ENCODE measurements at regions not wholly inside any gene's neighbourhood (a gene's known extent, or its start where the extent isn't known, plus 50 kb on each side); places are given as distances from the start of the nearest gene placed in this dataset.

- Histone ChIP-seq H3K4me1 (ENCODE audit: control insufficient read depth in 2 of 2, insufficient read depth in 2 of 2, low read length in 2 of 2) (no peaks in the 10 kb centered on the region), H3K36me3 (ENCODE audit: control insufficient read depth in 2 of 3, insufficient read depth in 3 of 3, low read length in 3 of 3) (no peaks in the 10 kb centered on the region), H3K27me3 (ENCODE audit: control insufficient read depth in 2 of 2, insufficient read depth in 2 of 2, low read length in 2 of 2) (no peaks in the 10 kb centered on the region), H3K4me3 (ENCODE audit: low read length) (no peak overlapping the region), H3K27ac (ENCODE audit: low read depth, low read length) (no peak overlapping the region), H3K9me3 (ENCODE audit: control insufficient read depth in 2 of 3, low read length in 3 of 3) (no peaks in the 10 kb centered on the region)
- H3K27me3 Mint-ChIP-seq, result peaks cover 0 to 8% (median 5%) of the 10 kb centered on the region in 5 donors
- no peak for DNase-seq
- H3K27ac Mint-ChIP-seq, result no peak overlapping the region
- H3K9me3 Mint-ChIP-seq, result peaks cover 0 to 9% (median 3%) of the 10 kb centered on the region in 11 donors
- no peaks in the 10 kb centered on the region for H3K4me1 Mint-ChIP-seq
- POLR2A ChIA-PET, result no interaction called here
- H3K36me3 Mint-ChIP-seq, result peaks cover 0 to under 1% (median 0%) of the 10 kb centered on the region in 5 donors
- H3K4me3 Mint-ChIP-seq, result no peak overlapping the region
- CTCF ChIA-PET, result no interaction called here
- ATAC-seq, result no peak
- intact Hi-C loops (cut with micrococcal nuclease), result no loop called here
Measured at GRCh38 chr10:128777342-128777741, 651.1 kb upstream of the MKI67 start.

DNA sequence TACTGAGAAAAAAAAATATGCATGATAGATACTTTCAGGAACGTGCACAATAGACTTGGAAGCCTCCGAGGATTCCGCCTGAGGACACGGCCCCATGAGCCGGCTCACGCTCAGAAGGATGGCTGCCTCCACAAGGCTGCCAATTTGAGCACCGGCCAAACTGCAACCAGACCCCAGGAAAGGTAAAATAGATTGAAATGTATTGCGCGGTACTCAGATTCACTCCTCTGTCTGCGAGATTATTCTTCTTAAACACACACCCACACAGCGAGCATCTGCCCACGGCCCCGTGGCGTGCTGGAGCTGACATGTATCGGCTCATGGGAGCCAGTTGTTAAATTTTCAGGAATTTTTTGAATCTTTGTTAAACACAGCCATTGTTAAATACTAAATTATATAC, 653.2 kb upstream of the MKI67 start:
- Histone ChIP-seq H3K9me3 (ENCODE audit: control insufficient read depth in 2 of 3, low read length in 3 of 3) (no peaks in the 10 kb centered on the region), H3K4me1 (ENCODE audit: control insufficient read depth in 2 of 2, insufficient read depth in 2 of 2, low read length in 2 of 2) (no peaks in the 10 kb centered on the region), H3K27me3 (ENCODE audit: control insufficient read depth in 2 of 2, insufficient read depth in 2 of 2, low read length in 2 of 2) (no peaks in the 10 kb centered on the region), H3K27ac (ENCODE audit: low read depth, low read length) (no peak overlapping the region), H3K36me3 (ENCODE audit: control insufficient read depth in 2 of 3, insufficient read depth in 3 of 3, low read length in 3 of 3) (no peaks in the 10 kb centered on the region), H3K4me3 (ENCODE audit: low read length) (no peak overlapping the region)
- H3K36me3 Mint-ChIP-seq, result no peaks in the 10 kb centered on the region
- ATAC-seq (no peak), DNase-seq (no peak)
- intact Hi-C loops (cut with micrococcal nuclease), result no loop called here
- H3K27ac Mint-ChIP-seq, result no peak overlapping the region
- CTCF ChIA-PET, result no interaction called here
- POLR2A ChIA-PET, result no interaction called here
- H3K4me3 Mint-ChIP-seq, result no peak overlapping the region
- no peaks in the 10 kb centered on the region for H3K4me1 Mint-ChIP-seq
- peaks cover 0 to 8% (median 5%) of the 10 kb centered on the region in 5 donors for H3K27me3 Mint-ChIP-seq
- H3K9me3 Mint-ChIP-seq, result peaks cover 0 to 4% (median 0%) of the 10 kb centered on the region in 11 donors

GRCh38 chr10:128780156-128780761, 654.0 kb upstream of the MKI67 start:
- Histone ChIP-seq H3K27me3 (ENCODE audit: control insufficient read depth in 2 of 2, insufficient read depth in 2 of 2, low read length in 2 of 2) (no peaks in the 10 kb centered on the region), H3K36me3 (ENCODE audit: control insufficient read depth in 2 of 3, insufficient read depth in 3 of 3, low read length in 3 of 3) (no peaks in the 10 kb centered on the region), H3K27ac (ENCODE audit: low read depth, low read length) (no peak overlapping the region), H3K4me1 (ENCODE audit: control insufficient read depth in 2 of 2, insufficient read depth in 2 of 2, low read length in 2 of 2) (no peaks in the 10 kb centered on the region), H3K4me3 (ENCODE audit: low read length) (no peak overlapping the region), H3K9me3 (ENCODE audit: control insufficient read depth in 2 of 3, low read length in 3 of 3) (no peaks in the 10 kb centered on the region)
- CTCF ChIA-PET, result no interaction called here
- H3K4me1 Mint-ChIP-seq, result no peaks in the 10 kb centered on the region
- H3K9me3 Mint-ChIP-seq, result peaks cover 0 to 3% (median 0%) of the 10 kb centered on the region in 11 donors
- H3K27me3 Mint-ChIP-seq, result peaks cover 0 to 8% (median 2%) of the 10 kb centered on the region in 5 donors
- H3K4me3 Mint-ChIP-seq, result no peak overlapping the region
- H3K27ac Mint-ChIP-seq, result no peak overlapping the region
- H3K36me3 Mint-ChIP-seq, result no peaks in the 10 kb centered on the region
- ATAC-seq (no peak), DNase-seq (no peak)
- intact Hi-C loops (cut with micrococcal nuclease), result no loop called here
- POLR2A ChIA-PET, result no interaction called here

DNA sequence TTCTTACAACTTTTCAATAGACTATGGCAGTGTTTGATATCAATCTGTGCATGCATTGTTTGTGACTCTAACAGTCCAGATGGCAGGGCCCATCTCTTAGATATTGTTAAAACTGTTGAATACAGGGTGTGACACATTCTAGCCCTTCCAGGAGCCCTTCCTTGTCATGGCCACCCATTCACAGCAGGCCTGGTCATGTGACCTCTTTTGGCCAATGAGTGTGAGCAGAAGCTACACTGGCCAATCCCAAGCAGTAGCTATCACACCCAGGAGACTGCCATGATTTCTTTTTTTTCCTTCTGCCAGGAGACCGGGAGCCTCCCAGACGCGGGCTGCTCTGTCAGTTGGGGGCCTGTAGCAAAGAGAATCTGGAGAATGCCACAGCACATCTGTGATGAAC, 655.4 kb upstream of the MKI67 start:
- no peaks in the 10 kb centered on the region for H3K4me1 ChIP-seq (ENCODE audit: control insufficient read depth in 2 of 2, insufficient read depth in 2 of 2, low read length in 2 of 2)
- no peaks in the 10 kb centered on the region for H3K9me3 ChIP-seq (ENCODE audit: control insufficient read depth in 2 of 3, low read length in 3 of 3)
- no peak overlapping the region for H3K27ac Mint-ChIP-seq
- ATAC-seq, result no peak
- no peaks in the 10 kb centered on the region for H3K36me3 ChIP-seq (ENCODE audit: control insufficient read depth in 2 of 3, insufficient read depth in 3 of 3, low read length in 3 of 3)
- H3K4me3 ChIP-seq (ENCODE audit: low read length), result no peak overlapping the region
- no peak overlapping the region for H3K27ac ChIP-seq (ENCODE audit: low read depth, low read length)
- no peaks in the 10 kb centered on the region for H3K36me3 Mint-ChIP-seq
- POLR2A ChIA-PET, result no interaction called here
- no peaks in the 10 kb centered on the region for H3K27me3 ChIP-seq (ENCODE audit: control insufficient read depth in 2 of 2, insufficient read depth in 2 of 2, low read length in 2 of 2)
- H3K4me3 Mint-ChIP-seq, result no peak overlapping the region
- DNase-seq, result no peak
- intact Hi-C loops (cut with micrococcal nuclease), result no loop called here
- H3K27me3 Mint-ChIP-seq, result peaks cover 0 to 8% (median 0%) of the 10 kb centered on the region in 5 donors
- CTCF ChIA-PET, result no interaction called here
- H3K9me3 Mint-ChIP-seq, result peaks cover 0 to 3% (median 0%) of the 10 kb centered on the region in 11 donors
- no peaks in the 10 kb centered on the region for H3K4me1 Mint-ChIP-seq

GRCh38 chr10:128784444-128784843, 658.2 kb upstream of the MKI67 start:
- Histone ChIP-seq H3K36me3 (ENCODE audit: control insufficient read depth in 2 of 3, insufficient read depth in 3 of 3, low read length in 3 of 3) (no peaks in the 10 kb centered on the region), H3K27me3 (ENCODE audit: control insufficient read depth in 2 of 2, insufficient read depth in 2 of 2, low read length in 2 of 2) (no peaks in the 10 kb centered on the region), H3K4me1 (ENCODE audit: control insufficient read depth in 2 of 2, insufficient read depth in 2 of 2, low read length in 2 of 2) (no peaks in the 10 kb centered on the region), H3K27ac (ENCODE audit: low read depth, low read length) (no peak overlapping the region), H3K9me3 (ENCODE audit: control insufficient read depth in 2 of 3, low read length in 3 of 3) (no peaks in the 10 kb centered on the region), H3K4me3 (ENCODE audit: low read length) (no peak overlapping the region)
- POLR2A ChIA-PET, result no interaction called here
- intact Hi-C loops (cut with micrococcal nuclease), result no loop called here
- Mint-ChIP-seq H3K27ac (no peak overlapping the region), H3K27me3 (peaks cover 0 to 17% (median 11%) of the 10 kb centered on the region in 5 donors), H3K36me3 (no peaks in the 10 kb centered on the region), H3K4me1 (no peaks in the 10 kb centered on the region), H3K9me3 (peaks cover 0 to 3% (median 0%) of the 10 kb centered on the region in 11 donors), H3K4me3 (no peak overlapping the region)
- DNase-seq (no peak), ATAC-seq (no peak)
- CTCF ChIA-PET, result no interaction called here

GRCh38 chr10:128792426-128793140, 666.4 kb upstream of the MKI67 start:
- H3K4me1 Mint-ChIP-seq, result no peaks in the 10 kb centered on the region
- ChIA-PET CTCF (no interaction called here), POLR2A (no interaction called here)
- no peak for DNase-seq
- no peak overlapping the region for H3K4me3 Mint-ChIP-seq
- no peaks in the 10 kb centered on the region for H3K27me3 ChIP-seq (ENCODE audit: control insufficient read depth in 2 of 2, insufficient read depth in 2 of 2, low read length in 2 of 2)
- intact Hi-C loops (cut with micrococcal nuclease), result no loop called here
- H3K27me3 Mint-ChIP-seq, result peaks cover 0 to 34% (median 12%) of the 10 kb centered on the region in 5 donors
- H3K36me3 Mint-ChIP-seq, result no peaks in the 10 kb centered on the region
- H3K9me3 ChIP-seq (ENCODE audit: control insufficient read depth in 2 of 3, low read length in 3 of 3), result no peaks in the 10 kb centered on the region
- H3K36me3 ChIP-seq (ENCODE audit: control insufficient read depth in 2 of 3, insufficient read depth in 3 of 3, low read length in 3 of 3), result no peaks in the 10 kb centered on the region
- H3K4me3 ChIP-seq (ENCODE audit: low read length), result no peak overlapping the region
- ATAC-seq, result no peak
- H3K4me1 ChIP-seq (ENCODE audit: control insufficient read depth in 2 of 2, insufficient read depth in 2 of 2, low read length in 2 of 2), result no peaks in the 10 kb centered on the region
- no peak overlapping the region for H3K27ac Mint-ChIP-seq
- H3K9me3 Mint-ChIP-seq, result peaks cover 0 to 5% (median 0%) of the 10 kb centered on the region in 11 donors
- no peak overlapping the region for H3K27ac ChIP-seq (ENCODE audit: low read depth, low read length)
